ENCODE measurements at regions not wholly inside any gene's neighbourhood (a gene's known extent, or its start where the extent isn't known, plus 50 kb on each side); places are given as distances from the start of the nearest gene placed in this dataset.

- no peak for DNase-seq (ENCODE audit: low spot score)
These were observed 70.2 kb upstream of the DOK6 start for GRCh38 chr18:69330385-69331005.

- no peak for DNase-seq (ENCODE audit: low spot score)
These were observed 50.6 kb upstream of the DOK6 start for GRCh38 chr18:69349912-69350597.

Measured in pons (tissue), 1 donor.